ENCODE measurements at regions not wholly inside any gene's neighbourhood (a gene's known extent, or its start where the extent isn't known, plus 50 kb on each side); places are given as distances from the start of the nearest gene placed in this dataset.

- DNase-seq = no peak
These were observed 54.2 kb upstream of the MCTP2 start for GRCh38 chr15:94177112-94177511.

GRCh38 chr15:94175420-94175819 is 55.9 kb upstream of the MCTP2 start:
- DNase-seq = no peak

GRCh38 chr15:94174399-94174802 is 57.0 kb upstream of the MCTP2 start:
- no peak for DNase-seq

- no peak for DNase-seq
These were observed 63.1 kb upstream of the MCTP2 start for GRCh38 chr15:94168250-94168649.

GRCh38 chr15:94164971-94165370 is 66.4 kb upstream of the MCTP2 start:
- no peak for DNase-seq

- no peak for DNase-seq
These were observed 67.1 kb upstream of the MCTP2 start for GRCh38 chr15:94164202-94164807.

- DNase-seq = no peak
These were observed 68.4 kb upstream of the MCTP2 start for GRCh38 chr15:94162939-94163338.

GRCh38 chr15:94154255-94154654 is 77.1 kb upstream of the MCTP2 start:
- DNase-seq = no peak

- DNase-seq = no peak
These were observed 86.3 kb upstream of the MCTP2 start for GRCh38 chr15:94145046-94145445.

GRCh38 chr15:94141802-94142201 is 89.6 kb upstream of the MCTP2 start:
- DNase-seq = no peak

- DNase-seq = no peak
These were observed 95.7 kb upstream of the MCTP2 start for GRCh38 chr15:94135486-94136147.

GRCh38 chr15:94131875-94132274 is 99.5 kb upstream of the MCTP2 start:
- no peak for DNase-seq

- DNase-seq = no peak
These were observed 100.9 kb upstream of the MCTP2 start for GRCh38 chr15:94130504-94130903.

- DNase-seq = no peak
These were observed 104.4 kb upstream of the MCTP2 start for GRCh38 chr15:94127006-94127405.

GRCh38 chr15:94125698-94126097 is 105.7 kb upstream of the MCTP2 start:
- DNase-seq = no peak

GRCh38 chr15:94125156-94125555 is 106.2 kb upstream of the MCTP2 start:
- no peak for DNase-seq

- DNase-seq = no peak
These were observed 108.8 kb upstream of the MCTP2 start for GRCh38 chr15:94122516-94122915.

- DNase-seq = no peak
These were observed 111.2 kb upstream of the MCTP2 start for GRCh38 chr15:94119923-94120775.

- no peak for DNase-seq
These were observed 112.0 kb upstream of the MCTP2 start for GRCh38 chr15:94119298-94119811.

GRCh38 chr15:94110476-94111130 is 120.8 kb upstream of the MCTP2 start:
- no peak for DNase-seq

GRCh38 chr15:94107652-94108051 is 123.7 kb upstream of the MCTP2 start:
- no peak for DNase-seq

GRCh38 chr15:94105760-94106159 is 125.6 kb upstream of the MCTP2 start:
- DNase-seq = no peak

- DNase-seq = no peak
These were observed 130.5 kb upstream of the MCTP2 start for GRCh38 chr15:94100863-94101262.
